Stimulated activated naive B cell treated with anti-CD40 and anti-IgM and Interleukin-4, amounts not matched to agents 10 μg/mL and 1 μg/mL and 100 μg/mL, for 72 hours (primary cell): ENCODE measurements at regions not wholly inside any gene's neighbourhood (a gene's known extent, or its start where the extent isn't known, plus 50 kb on each side); places are given as distances from the start of the nearest gene placed in this dataset.
"Not testable (repeated sequence)": the region's sequence is repeated elsewhere in the genome, so short reads cannot be mapped to it uniquely, and the experiment has no call there.

Source experiments
- ATAC-seq, 2 donors: fragments of 150-1000 bp; cut with Tn5 transposase; replicated peaks; 2 replicates each; pipeline ENCODE4 v1.10.0; 2021; ENCODE audit warnings: moderate library complexity in 1 of 2
- DNase-seq: peaks from one replicate; pipeline ENCODE4 v3.0.0; 2021
- H3K27ac Mint-ChIP-seq: one replicate; pipeline ENCODE4 v1.8.0; 2022; ENCODE audit warnings: mild to moderate bottlenecking, mixed read lengths
- H3K27me3 Mint-ChIP-seq, 2 donors: one replicate each; pipeline ENCODE4 v1.8.0; 2022; ENCODE audit warnings: mixed read lengths in 2 of 2
- H3K36me3 Mint-ChIP-seq, 2 donors: one replicate each; pipeline ENCODE4 v1.8.0; 2022; ENCODE audit warnings: mixed read lengths in 2 of 2, mild to moderate bottlenecking in 1 of 2
- H3K4me1 Mint-ChIP-seq, 2 donors: one replicate each; pipeline ENCODE4 v1.8.0; 2022; ENCODE audit warnings: mixed read lengths in 2 of 2, mild to moderate bottlenecking in 1 of 2
- H3K4me3 Mint-ChIP-seq, 2 donors: one replicate each; pipeline ENCODE4 v1.8.0; 2022; ENCODE audit warnings: mild to moderate bottlenecking in 2 of 2, mixed read lengths in 2 of 2, moderate library complexity in 1 of 2
- H3K9me3 Mint-ChIP-seq, 2 donors: one replicate each; pipeline ENCODE4 v1.8.0; 2022; ENCODE audit warnings: mixed read lengths in 2 of 2, mild to moderate bottlenecking in 1 of 2

DNA sequence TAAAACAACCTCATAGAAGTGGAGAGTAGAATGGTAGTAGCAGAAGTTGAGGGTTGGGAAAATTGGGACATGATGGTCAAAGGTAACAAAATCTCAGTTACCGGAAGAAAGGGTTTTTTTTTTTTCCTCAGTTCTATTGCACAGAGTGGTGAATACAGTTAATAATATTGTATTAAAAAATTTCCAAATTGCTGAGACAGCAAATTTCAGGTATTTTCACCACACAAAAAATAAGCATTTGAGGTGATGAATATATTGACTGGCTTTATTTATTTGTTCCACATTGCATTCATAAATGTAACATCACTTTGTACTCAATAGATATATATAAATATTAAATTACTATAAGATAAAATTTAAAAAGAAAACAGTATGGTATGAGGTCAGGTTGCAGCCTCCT, 373.8 kb downstream of the ETV1 start:
- Mint-ChIP-seq H3K4me3 (no peak overlapping the region), H3K4me1 (no peaks in the 10 kb centered on the region), H3K9me3 (peaks cover 2 to 7% of the 10 kb centered on the region in 2 donors), H3K27me3 (no peaks in the 10 kb centered on the region), H3K36me3 (no peaks in the 10 kb centered on the region), H3K27ac (no peak overlapping the region)
- DNase-seq (no peak), ATAC-seq (no peak)

DNA sequence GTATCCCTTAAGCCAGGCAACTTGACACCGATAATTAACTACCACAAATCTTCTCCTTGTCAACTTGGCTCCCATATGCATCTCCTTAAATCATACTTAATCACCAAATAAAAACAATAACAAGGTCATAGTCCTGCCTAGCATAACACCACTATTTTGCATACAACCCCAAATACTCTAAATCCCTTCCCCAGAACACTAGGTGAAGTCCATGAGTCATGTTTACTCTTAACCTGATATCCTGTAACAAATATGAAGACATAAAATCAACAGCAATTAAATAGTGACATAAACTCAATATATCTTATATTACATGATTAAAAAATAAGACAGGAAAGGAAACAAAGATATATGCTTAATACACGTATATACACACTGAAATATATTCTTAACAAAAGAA, 362.0 kb downstream of the ETV1 start:
- Mint-ChIP-seq H3K27me3 (no peaks in the 10 kb centered on the region), H3K9me3 (peaks cover 0 to 2% of the 10 kb centered on the region in 2 donors), H3K4me3 (no peak overlapping the region), H3K36me3 (no peaks in the 10 kb centered on the region), H3K4me1 (no peaks in the 10 kb centered on the region), H3K27ac (no peak overlapping the region)
- ATAC-seq, result no peak
- no peak for DNase-seq

DNA sequence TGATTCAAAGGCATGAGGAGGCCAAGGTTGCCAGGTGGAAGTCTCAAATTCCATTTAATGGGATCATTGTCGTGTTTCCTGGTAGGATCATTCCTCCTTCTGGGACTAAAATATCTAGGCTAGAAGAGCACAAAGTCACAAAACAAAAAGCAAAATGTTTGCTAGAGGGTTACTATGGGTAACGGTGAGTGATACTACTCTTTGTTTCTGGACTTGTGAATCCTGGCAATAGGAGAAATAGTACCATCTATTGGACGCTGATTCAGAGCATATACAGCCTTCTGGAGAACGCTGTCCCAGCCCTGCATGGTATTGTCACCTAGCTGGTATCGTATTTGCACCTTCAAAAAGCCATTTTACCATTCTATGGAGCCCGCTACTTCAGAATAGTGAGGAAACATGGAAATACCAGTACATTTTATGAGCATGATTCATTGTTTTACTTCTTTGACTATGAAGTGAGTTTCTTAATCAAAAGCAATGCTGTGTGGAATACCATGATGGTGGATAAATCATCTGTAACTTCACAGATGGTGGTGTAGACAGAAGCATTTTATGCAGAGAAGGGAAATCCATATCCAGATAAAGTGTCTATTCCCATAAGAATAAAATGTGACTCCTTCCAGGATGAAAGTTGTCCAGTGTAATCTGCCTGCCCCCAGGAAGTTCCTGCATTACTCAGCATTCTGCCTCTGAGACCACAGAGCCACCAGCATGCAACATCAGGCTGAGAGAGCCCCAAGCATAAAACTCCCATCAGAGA, 361.0 kb downstream of the ETV1 start:
- Mint-ChIP-seq H3K27me3 (no peaks in the 10 kb centered on the region), H3K36me3 (no peaks in the 10 kb centered on the region), H3K4me3 (no peak overlapping the region), H3K9me3 (peaks cover 0 to 1% of the 10 kb centered on the region in 2 donors), H3K4me1 (no peaks in the 10 kb centered on the region), H3K27ac (no peak overlapping the region)
- no peak for DNase-seq
- ATAC-seq, result no peak

DNA sequence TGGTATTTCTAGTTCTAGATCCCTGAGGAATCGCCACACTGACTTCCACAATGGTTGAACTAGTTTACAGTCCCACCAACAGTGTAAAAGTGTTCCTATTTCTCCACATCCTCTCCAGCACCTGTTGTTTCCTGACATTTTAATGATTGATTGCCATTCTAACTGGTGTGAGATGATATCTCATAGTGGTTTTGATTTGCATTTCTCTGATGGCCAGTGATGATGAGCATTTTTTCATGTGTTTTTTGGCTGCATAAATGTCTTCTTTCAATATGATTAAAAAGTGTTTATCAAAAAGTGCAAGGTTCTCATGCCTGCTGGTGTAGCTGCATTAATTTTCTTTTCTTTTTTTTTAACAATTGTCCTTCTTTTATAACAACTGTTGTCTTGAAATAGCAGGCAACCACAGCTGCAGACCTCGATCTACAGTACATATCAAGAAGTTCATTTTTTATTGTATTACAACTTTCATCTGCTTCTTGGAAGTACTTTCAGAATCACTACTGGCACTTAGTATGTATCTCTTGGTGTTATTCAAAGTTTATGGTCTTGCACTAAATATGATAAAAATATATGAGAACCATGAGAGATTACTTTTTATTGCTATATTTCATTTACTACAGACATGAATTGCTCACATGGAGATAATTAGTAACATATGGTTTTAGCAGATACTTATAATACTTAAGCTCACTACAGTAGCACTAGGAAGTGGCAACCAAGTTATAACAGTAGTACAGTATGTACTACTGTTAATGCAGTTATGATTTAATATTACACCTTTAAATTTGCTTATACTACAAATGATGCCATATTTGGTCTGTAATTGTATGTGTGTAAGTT, 358.0 kb downstream of the ETV1 start:
- not testable (repeated sequence) for H3K27me3 Mint-ChIP-seq, ATAC-seq, DNase-seq, H3K36me3 Mint-ChIP-seq, H3K27ac Mint-ChIP-seq, H3K4me1 Mint-ChIP-seq, H3K9me3 Mint-ChIP-seq, H3K4me3 Mint-ChIP-seq

DNA sequence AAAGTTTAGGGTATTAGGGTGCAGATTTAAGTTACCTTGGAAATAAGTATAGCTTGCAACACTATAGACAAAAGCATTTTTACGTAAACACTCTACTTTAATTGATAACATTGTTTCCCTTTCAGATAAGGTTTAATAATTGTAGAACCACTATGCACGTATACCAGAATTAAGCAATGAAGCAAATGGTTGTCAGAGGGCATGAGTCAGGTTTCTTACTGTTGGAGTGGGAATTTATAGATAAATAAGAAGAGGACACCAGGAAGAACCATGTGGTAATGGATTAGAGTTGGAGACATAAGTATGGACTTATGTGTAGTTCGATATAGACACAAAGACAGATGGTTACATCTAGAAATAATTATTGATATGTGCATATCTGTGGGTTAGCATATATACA, 355.6 kb downstream of the ETV1 start:
- Mint-ChIP-seq H3K27me3 (no peaks in the 10 kb centered on the region), H3K4me3 (no peak overlapping the region), H3K36me3 (no peaks in the 10 kb centered on the region), H3K9me3 (peaks cover 0 to 6% of the 10 kb centered on the region in 2 donors), H3K4me1 (no peaks in the 10 kb centered on the region), H3K27ac (no peak overlapping the region)
- ATAC-seq (no peak), DNase-seq (no peak)

DNA sequence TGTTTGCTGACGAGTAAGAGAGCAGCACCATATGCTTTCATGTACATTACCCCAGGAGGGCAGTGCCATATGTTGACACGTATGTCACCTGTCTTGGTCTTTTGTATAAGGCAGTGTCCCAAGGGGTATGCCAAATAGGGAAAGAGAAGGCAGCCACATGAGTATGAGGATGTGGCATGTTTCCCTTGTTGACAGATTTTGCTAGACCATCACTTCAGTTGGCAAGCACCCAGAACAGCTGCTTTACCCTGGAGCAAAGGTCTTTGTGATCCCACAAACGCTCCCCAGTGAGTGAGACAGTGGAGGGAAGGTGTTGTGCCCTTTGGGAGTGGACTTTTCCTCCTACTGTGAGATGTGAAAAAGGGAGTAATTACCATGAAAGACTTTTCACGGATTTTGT, 350.1 kb downstream of the ETV1 start:
- no peaks in the 10 kb centered on the region for H3K27me3 Mint-ChIP-seq
- DNase-seq, result no peak

DNA sequence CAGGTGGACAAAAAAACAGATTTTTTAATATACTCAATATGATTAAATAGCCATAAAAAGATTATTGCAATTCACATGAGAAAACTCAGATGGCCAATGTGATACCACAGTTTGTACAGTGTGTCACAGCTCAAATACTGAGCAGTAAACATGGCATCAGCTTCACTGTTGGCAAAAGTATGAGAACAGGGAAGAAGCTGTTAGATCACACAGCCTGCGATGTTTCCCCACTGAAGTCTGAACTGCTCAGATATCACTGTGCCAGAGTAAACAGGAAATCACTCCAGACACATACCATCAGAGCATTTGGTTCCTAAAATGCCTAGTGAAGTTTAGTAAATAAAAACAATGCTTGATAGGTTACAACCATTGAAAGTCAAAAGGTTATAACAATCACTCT, 347.8 kb downstream of the ETV1 start:
- H3K4me1 Mint-ChIP-seq, result no peaks in the 10 kb centered on the region
- DNase-seq (no peak), ATAC-seq (no peak)
- H3K36me3 Mint-ChIP-seq, result no peaks in the 10 kb centered on the region
- no peak overlapping the region for H3K27ac Mint-ChIP-seq
- H3K27me3 Mint-ChIP-seq, result no peaks in the 10 kb centered on the region
- peaks cover 0 to 2% of the 10 kb centered on the region in 2 donors for H3K9me3 Mint-ChIP-seq
- no peak overlapping the region for H3K4me3 Mint-ChIP-seq

More for the DNA sequence above, 350.1 kb downstream of the ETV1 start:
- Mint-ChIP-seq H3K9me3 (peaks cover 0 to 6% of the 10 kb centered on the region in 2 donors), H3K36me3 (no peaks in the 10 kb centered on the region), H3K27ac (no peak overlapping the region), H3K4me3 (no peak overlapping the region), H3K4me1 (no peaks in the 10 kb centered on the region)
- ATAC-seq, result peak in 1 of 2 donors; percentile 16

DNA sequence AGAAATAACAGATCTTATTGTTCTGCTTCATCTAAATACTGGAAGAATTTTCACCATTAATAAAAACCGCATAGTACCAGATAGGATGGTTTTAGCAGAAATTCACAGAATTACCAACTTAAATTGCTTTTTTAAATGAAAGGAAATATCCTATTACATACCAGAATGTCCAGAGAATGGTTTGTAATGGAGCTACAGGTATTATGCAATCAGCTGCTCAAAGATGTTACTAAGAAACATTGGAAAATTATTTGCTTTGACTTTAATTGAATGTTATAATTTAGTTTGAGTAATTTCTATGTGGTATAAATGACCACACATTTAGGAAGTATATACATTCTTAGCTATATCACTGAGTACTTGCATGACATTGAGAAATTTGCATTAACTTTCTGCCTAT, 338.3 kb downstream of the ETV1 start:
- Mint-ChIP-seq H3K4me3 (no peak overlapping the region), H3K27me3 (no peaks in the 10 kb centered on the region), H3K4me1 (no peaks in the 10 kb centered on the region), H3K36me3 (no peaks in the 10 kb centered on the region), H3K9me3 (peaks cover 0 to 2% of the 10 kb centered on the region in 2 donors), H3K27ac (no peak overlapping the region)
- ATAC-seq (no peak), DNase-seq (no peak)

DNA sequence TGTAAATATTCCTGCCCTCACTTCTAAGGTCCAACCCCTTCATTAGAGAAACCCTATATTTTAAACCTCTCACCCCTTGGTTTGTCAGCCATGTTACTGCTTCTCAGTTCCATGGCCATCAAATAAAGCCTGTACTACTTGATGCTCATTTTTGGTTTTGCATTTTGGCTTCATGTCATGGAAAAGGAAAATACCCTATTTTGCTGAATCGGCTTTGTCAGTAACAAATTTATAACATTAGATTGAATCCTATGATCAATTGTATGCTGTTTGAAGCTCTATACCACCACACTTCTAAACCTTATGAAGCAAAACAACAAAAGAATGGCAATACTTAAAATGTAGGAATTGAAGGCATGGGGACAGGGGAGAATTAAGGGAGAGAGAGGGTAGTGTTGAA, 333.1 kb downstream of the ETV1 start:
- H3K27ac Mint-ChIP-seq, result no peak overlapping the region
- H3K4me1 Mint-ChIP-seq, result no peaks in the 10 kb centered on the region
- ATAC-seq, result no peak

DNA sequence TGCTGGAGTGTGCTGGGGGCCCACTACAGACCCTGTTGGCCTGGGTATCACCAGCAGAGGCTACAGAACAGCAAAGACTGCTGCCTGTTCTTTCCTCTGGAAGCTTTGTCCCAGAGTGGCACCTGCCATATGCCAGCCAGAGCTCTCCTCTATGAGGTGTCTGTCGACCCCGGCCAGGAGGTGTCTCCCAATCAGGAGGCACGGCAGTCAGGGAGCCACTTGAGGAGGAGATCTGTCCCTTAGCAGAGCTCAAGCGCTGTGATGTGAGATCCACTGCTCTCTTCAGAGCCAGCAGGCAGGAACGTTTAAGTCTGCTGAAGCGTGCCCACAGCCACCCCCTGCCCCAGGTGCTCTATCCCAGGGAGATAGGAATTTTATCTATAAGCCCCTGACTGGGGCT, 316.2 kb downstream of the ETV1 start:
- no peaks in the 10 kb centered on the region for H3K36me3 Mint-ChIP-seq
- ATAC-seq, result no peak
- no peaks in the 10 kb centered on the region for H3K4me1 Mint-ChIP-seq
- no peak overlapping the region for H3K27ac Mint-ChIP-seq
- DNase-seq, result no peak
- no peak overlapping the region for H3K4me3 Mint-ChIP-seq
- H3K9me3 Mint-ChIP-seq, result peaks cover 11 to 15% of the 10 kb centered on the region in 2 donors
- no peaks in the 10 kb centered on the region for H3K27me3 Mint-ChIP-seq

More for the DNA sequence above, 333.1 kb downstream of the ETV1 start:
- H3K9me3 Mint-ChIP-seq, result peaks cover 0 to 4% of the 10 kb centered on the region in 2 donors
- H3K4me3 Mint-ChIP-seq, result no peak overlapping the region
- no peak for DNase-seq
- no peaks in the 10 kb centered on the region for H3K36me3 Mint-ChIP-seq
- H3K27me3 Mint-ChIP-seq, result no peaks in the 10 kb centered on the region

DNA sequence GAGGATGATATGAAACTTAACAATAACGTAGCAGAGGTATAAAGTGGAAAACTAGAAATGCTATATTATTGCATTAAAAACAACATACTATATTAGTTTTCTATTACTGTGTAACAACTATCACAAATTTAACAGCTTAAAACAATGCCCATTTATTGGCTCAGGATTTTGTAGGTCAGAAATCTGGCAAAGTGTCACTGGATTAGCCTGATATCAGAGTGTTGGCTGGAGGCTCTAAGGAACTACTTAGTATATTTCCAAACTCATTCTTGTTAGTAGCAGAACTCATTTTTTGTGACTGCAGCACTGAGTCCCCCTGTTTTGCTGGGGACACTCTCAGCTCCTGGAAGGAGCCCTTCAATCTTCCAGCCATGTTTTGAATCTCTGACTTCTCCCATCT, 306.8 kb downstream of the ETV1 start:
- Mint-ChIP-seq H3K27me3 (no peaks in the 10 kb centered on the region), H3K4me3 (no peak overlapping the region), H3K9me3 (peaks cover 0 to 4% of the 10 kb centered on the region in 2 donors), H3K4me1 (no peaks in the 10 kb centered on the region), H3K36me3 (no peaks in the 10 kb centered on the region), H3K27ac (no peak overlapping the region)
- DNase-seq (no peak), ATAC-seq (no peak)

DNA sequence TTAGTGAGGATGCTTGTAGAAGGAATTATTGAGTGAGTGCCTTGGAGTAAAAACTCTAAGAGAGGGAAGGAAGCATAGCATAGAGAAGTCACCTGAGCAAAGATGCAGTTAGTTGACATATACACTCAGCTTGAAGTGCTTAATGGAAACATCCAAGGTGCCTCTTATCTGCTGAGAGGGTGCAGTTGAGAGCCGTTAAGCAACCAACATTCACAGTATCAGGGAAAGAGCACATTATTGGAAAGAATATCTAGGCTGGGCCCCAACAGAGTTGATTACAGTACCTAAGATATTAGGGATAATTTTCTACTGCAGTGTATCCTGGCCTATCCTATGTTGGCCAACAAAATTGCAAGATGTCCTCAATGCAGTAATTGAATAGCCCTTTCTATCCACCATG, 302.0 kb downstream of the ETV1 start:
- ATAC-seq, result no peak
- no peaks in the 10 kb centered on the region for H3K36me3 Mint-ChIP-seq
- no peak overlapping the region for H3K27ac Mint-ChIP-seq

DNA sequence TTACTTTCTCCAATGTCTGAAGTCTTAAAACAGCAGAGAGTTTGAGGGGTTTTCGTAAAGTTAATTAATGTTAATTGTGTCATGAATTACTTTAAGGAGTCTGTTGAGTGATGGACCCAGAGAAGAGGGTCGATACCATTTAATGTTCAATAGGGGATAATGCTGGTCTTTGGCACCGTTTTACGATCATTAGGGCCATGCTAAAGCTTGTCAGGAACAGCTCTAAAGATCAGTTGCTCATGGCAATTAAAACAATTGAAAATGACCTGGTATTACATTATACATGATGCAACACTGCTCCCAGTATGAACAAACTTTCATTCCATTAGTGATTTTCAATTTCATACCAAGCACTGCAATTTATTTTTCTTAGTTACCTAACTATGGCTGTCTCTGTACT, 296.9 kb downstream of the ETV1 start:
- ATAC-seq, result no peak
- Mint-ChIP-seq H3K9me3 (peaks cover 0 to 4% of the 10 kb centered on the region in 2 donors), H3K27me3 (no peaks in the 10 kb centered on the region), H3K4me1 (no peaks in the 10 kb centered on the region), H3K27ac (no peak overlapping the region), H3K4me3 (no peak overlapping the region), H3K36me3 (no peaks in the 10 kb centered on the region)
- no peak for DNase-seq

More for the DNA sequence above, 302.0 kb downstream of the ETV1 start:
- Mint-ChIP-seq H3K4me1 (no peaks in the 10 kb centered on the region), H3K4me3 (no peak overlapping the region), H3K9me3 (peaks cover 0 to 1% of the 10 kb centered on the region in 2 donors), H3K27me3 (no peaks in the 10 kb centered on the region)
- DNase-seq, result no peak

DNA sequence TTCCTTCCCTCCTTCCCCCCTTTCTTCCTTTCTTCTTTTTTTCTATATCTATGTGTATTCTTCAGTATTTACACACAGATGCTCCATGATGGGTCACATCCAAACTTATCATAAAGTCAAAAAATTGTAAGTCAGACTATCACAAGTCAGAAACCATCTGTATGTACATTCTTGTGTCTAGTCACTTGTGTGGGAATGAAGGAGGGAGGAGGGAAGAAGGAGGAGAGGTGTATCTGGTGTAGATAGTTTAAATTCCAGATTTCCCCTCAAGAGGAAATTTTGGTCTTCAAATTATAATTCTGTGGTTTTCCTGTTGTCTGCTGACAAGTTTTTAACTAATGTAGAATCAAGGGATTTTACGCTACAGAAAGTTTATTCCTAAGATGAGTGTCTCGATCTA, 287.2 kb downstream of the ETV1 start:
- Mint-ChIP-seq H3K36me3 (no peaks in the 10 kb centered on the region), H3K27ac (no peak overlapping the region), H3K27me3 (no peaks in the 10 kb centered on the region), H3K4me1 (no peaks in the 10 kb centered on the region), H3K4me3 (no peak overlapping the region), H3K9me3 (no peaks in the 10 kb centered on the region)
- ATAC-seq (no peak), DNase-seq (no peak)

DNA sequence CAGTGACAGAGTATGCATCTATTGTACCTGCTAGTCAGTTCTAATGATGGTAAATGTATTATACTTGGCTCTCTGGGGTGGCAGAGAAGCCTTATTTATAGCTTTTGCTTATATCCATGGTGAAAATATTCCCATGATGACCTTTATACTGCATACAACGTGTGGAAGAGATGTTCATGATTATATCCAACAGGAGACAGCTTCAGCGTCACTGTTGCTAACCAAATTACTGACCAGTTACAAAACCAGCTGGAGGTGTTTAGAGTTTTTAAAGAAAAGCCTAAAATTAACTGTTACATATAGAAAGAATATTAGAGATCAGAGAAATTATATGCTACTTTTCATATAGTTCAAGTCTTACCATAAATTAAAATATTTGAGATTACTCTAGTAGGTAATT, 280.8 kb downstream of the ETV1 start:
- DNase-seq, result no peak
- no peak overlapping the region for H3K4me3 Mint-ChIP-seq
- ATAC-seq, result no peak
- no peak overlapping the region for H3K27ac Mint-ChIP-seq
- H3K9me3 Mint-ChIP-seq, result peaks cover 1 to 7% of the 10 kb centered on the region in 2 donors
- H3K4me1 Mint-ChIP-seq, result no peaks in the 10 kb centered on the region
- H3K27me3 Mint-ChIP-seq, result no peaks in the 10 kb centered on the region
- no peaks in the 10 kb centered on the region for H3K36me3 Mint-ChIP-seq
